Psoas muscle (tissue), 7 donors: ENCODE measurements at regions not wholly inside any gene's neighbourhood (a gene's known extent, or its start where the extent isn't known, plus 50 kb on each side); places are given as distances from the start of the nearest gene placed in this dataset.

Experiments used
- ATAC-seq, 4 donors: fragments of 200-7000 bp; cut with Tn5 transposase; one replicate each; pipeline ENCODE4 v1.9.1; 2020; ENCODE audit warnings: moderate library complexity in 3 of 4, mild to moderate bottlenecking in 2 of 4
- DNase-seq, 2 donors: peaks; one replicate each; pipeline ENCODE4 v3.0.0-alpha.2; 2020
- H3K27ac ChIP-seq: fragments of 200-600 bp; one replicate; pipeline ENCODE4 v1.8.0; 2022
- H3K27me3 ChIP-seq, 3 donors: fragments of 200-600 bp in 1 of 3; one replicate each; pipeline versions ENCODE4 v1.6.1 to v1.8.0; 2013 to 2022; ENCODE audit warnings: low read length in 2 of 3, mild to moderate bottlenecking in 2 of 3, moderate library complexity in 1 of 3; ENCODE audit not compliant: insufficient read depth in 3 of 3
- H3K36me3 ChIP-seq, 2 donors: fragments of 200-600 bp in 1 of 2; one replicate each; pipeline versions ENCODE4 v1.6.1 to v1.8.0; 2013 to 2022; ENCODE audit warnings: low read depth in 1 of 2, mild to moderate bottlenecking in 1 of 2, moderate library complexity in 1 of 2; ENCODE audit not compliant: insufficient read depth in 1 of 2
- H3K4me1 ChIP-seq: fragments of 200-600 bp; one replicate; pipeline ENCODE4 v1.8.0; 2022
- H3K4me3 ChIP-seq: fragments of 200-600 bp; one replicate; pipeline ENCODE4 v1.8.0; 2022; ENCODE audit warnings: mild to moderate bottlenecking
- H3K9me3 ChIP-seq: fragments of 200-600 bp; one replicate; pipeline ENCODE4 v1.8.0; 2022
- WGBS, 3 donors: extraction: QIAGEN DNeasy Blood & Tissue Kit; methylation state at CpG; one replicate each; pipeline versions ENCODE4 v1.1.6 to v1.1.7; 2013; 5-methylcytosine and 5-hydroxymethylcytosine counted together
- intact Hi-C, 2 donors: fragments of 100-400 bp; cut with DNase I; formaldehyde crosslinking; loops; one replicate each; pipeline versions ENCODE4 v1.11.0 to v1.14.2; 2022
- TF ChIP-seq, protein P1 (sequence below): fragments of 200-600 bp; IDR thresholded peaks from one replicate; pipeline ENCODE4 v1.8.0; 2022; ENCODE audit warnings: antibody characterized with exemption
- donor health status: healthy with polysubstance abuse.
- donor health status: DM: no; HTN: no; CAD: no; lungs with moderate emphysema.
- donor health status: Bipolar disorder and iron deficiency.
- donor health status: healthy.
- donor health status: DM: yes; HTN: yes; CAD: no.
- donor health status: DM: no; HTN: no; CAD: no.
- donor health status: DM: yes; HTN: yes; CAD: no.

DNA sequence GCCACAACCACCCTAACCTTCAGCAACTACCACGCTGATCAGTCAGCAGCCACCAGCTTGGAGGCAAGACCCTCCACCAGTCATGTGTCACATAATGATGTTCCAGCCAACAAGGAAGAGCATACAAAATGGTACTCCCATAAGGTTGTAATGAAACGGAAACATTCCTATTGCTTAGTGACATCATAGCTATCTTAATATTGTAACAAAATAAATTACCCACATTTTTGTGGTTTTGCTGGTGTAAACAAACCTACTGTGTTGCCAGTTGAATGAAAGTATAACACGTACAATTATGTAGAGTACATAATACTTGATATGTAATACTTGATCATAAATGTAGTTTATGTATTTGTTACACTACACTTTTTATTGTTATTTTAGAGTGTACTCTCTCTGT is 1363.2 kb upstream of the ADGRL4 start:
- ATAC-seq: no peak
- Histone ChIP-seq H3K36me3 (no peaks in the 10 kb centered on the region), H3K4me1 (no peaks in the 10 kb centered on the region), H3K27me3 (no peaks in the 10 kb centered on the region), H3K27ac (no peak overlapping the region), H3K9me3 (no peaks in the 10 kb centered on the region), H3K4me3 (no peak overlapping the region)
- no peak for DNase-seq
- intact Hi-C loops: no loop called here
- 87 to 89% (median 89%) methylated on average over 3 of the region's 3 CpGs for WGBS, 3 donors
- TF ChIP-seq, protein P1, sequence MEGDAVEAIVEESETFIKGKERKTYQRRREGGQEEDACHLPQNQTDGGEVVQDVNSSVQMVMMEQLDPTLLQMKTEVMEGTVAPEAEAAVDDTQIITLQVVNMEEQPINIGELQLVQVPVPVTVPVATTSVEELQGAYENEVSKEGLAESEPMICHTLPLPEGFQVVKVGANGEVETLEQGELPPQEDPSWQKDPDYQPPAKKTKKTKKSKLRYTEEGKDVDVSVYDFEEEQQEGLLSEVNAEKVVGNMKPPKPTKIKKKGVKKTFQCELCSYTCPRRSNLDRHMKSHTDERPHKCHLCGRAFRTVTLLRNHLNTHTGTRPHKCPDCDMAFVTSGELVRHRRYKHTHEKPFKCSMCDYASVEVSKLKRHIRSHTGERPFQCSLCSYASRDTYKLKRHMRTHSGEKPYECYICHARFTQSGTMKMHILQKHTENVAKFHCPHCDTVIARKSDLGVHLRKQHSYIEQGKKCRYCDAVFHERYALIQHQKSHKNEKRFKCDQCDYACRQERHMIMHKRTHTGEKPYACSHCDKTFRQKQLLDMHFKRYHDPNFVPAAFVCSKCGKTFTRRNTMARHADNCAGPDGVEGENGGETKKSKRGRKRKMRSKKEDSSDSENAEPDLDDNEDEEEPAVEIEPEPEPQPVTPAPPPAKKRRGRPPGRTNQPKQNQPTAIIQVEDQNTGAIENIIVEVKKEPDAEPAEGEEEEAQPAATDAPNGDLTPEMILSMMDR: no peak

DNA sequence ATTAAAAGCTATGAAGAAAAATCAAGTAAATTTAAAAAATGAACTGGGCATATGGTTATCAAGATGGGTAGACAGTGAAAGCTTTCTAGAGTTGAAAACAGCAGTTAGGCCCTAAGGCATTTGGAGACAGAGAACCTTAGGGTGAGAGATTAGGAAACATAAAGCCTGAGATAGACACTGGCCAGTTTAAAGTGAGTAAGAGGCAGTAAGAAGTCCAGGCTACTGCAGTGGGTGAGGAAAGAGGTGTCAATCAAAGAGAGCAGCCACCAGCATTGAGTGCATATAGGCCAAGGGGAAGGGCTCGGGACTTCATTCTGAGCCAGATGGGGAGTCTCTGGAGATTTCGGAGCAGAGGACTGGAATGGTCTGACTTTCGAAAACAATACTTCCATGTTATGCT is 1360.5 kb upstream of the ADGRL4 start:
- TF ChIP-seq, protein P1: no peak
- H3K36me3 ChIP-seq: no peaks in the 10 kb centered on the region

DNA sequence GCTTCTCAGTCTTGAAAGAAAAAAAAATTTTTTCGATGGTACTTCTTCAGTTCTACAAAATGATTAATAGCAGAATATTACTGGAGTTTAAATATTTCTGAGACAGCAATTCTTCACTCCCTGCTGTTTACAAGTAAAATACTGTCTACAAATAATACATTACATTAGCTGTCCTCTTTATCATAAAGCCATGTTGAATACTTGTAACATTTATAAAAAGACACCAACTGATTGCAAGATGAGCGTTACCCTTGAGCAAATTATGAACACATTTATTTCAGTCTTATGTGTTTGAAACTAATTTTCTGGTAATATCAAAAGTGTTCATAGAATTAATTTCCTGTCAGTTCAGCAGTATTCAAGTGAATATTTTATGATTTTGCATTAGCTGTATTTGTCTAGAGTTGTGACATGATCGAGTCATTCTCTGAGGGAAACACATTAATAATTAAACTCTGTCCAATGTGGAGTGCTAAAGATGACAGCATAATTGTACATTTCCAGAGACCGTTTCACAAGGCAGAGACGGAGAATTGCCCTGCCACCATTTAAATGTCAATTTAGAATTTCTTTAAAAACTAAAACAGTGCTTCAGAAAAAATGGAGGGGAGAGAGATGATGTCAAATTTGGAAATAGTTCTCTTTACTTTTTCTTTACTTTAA is 1359.0 kb upstream of the ADGRL4 start:
- 80 to 85% (median 84%) methylated on average over 5 of the region's 5 CpGs for WGBS, 3 donors
- no peaks in the 10 kb centered on the region for H3K27me3 ChIP-seq

More for the DNA sequence above, 1360.5 kb upstream of the ADGRL4 start:
- no peaks in the 10 kb centered on the region for H3K4me1 ChIP-seq
- H3K27ac ChIP-seq: no peak overlapping the region
- DNase-seq: no peak
- no peaks in the 10 kb centered on the region for H3K27me3 ChIP-seq
- no peak overlapping the region for H3K4me3 ChIP-seq
- H3K9me3 ChIP-seq: no peaks in the 10 kb centered on the region
- no peak for ATAC-seq
- 74 to 85% (median 80%) methylated on average over 3 of the region's 3 CpGs for WGBS, 3 donors
- intact Hi-C loops: no loop called here

DNA sequence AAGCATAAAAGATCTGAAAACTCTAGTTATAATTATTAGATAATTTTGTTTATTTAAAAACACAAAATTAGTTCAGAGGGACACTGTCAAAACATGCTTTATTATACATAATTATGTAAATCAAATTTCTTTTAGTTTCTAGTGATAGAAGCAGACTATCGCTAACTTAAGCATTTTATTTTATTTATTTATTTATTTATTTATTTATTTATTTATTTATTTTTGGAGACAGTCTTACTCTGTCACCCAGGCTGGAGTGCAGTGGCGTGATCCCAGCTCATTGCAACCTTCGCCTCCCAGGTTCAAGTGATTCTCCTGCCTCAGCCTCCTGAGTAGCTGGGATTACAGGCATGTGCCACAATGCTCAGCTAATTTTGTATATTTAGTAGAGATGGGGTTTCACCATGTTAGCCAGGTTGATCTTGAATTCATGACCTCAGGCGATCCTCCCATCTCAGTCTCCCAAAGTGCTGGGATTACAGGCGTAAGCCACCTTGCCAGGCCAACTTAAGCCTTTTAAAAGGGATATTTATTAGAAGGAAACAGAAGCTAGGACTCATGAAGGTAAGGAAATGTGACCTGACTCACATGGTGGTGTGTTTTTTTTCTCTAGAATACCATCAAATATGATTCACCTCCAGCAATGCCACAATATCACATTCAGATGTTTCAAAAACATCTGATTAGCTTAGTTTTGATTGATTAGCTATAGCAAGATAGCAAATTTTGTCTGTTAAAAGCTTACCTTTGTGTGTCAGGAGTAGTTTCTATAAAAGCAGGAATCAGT is 1357.4 kb upstream of the ADGRL4 start:
- Histone ChIP-seq H3K36me3 (no peaks in the 10 kb centered on the region), H3K4me3 (no peak overlapping the region), H3K4me1 (no peaks in the 10 kb centered on the region), H3K27me3 (no peaks in the 10 kb centered on the region), H3K27ac (no peak overlapping the region), H3K9me3 (no peaks in the 10 kb centered on the region)
- intact Hi-C loops: no loop called here
- 87 to 94% (median 93%) methylated on average over 5 of the region's 5 CpGs for WGBS, 3 donors
- no peak for DNase-seq
- TF ChIP-seq, protein P1: no peak
- no peak for ATAC-seq

More for the DNA sequence above, 1359.0 kb upstream of the ADGRL4 start:
- intact Hi-C loops: no loop called here
- Histone ChIP-seq H3K9me3 (no peaks in the 10 kb centered on the region), H3K4me1 (no peaks in the 10 kb centered on the region), H3K27ac (no peak overlapping the region), H3K4me3 (no peak overlapping the region), H3K36me3 (no peaks in the 10 kb centered on the region)
- DNase-seq (no peak), ATAC-seq (no peak)
- TF ChIP-seq, protein P1: no peak
